HK-2 (cell line): ENCODE measurements at regions not wholly inside any gene's neighbourhood (a gene's known extent, or its start where the extent isn't known, plus 50 kb on each side); places are given as distances from the start of the nearest gene placed in this dataset.
"Not testable (repeated sequence)": the region's sequence is repeated elsewhere in the genome, so short reads cannot be mapped to it uniquely, and the experiment has no call there.

Experiments used
- DNase-seq: peaks from one replicate; pipeline ENCODE4 v3.0.0-alpha.2; 2018; ENCODE audit not compliant: unreplicated experiment

DNA sequence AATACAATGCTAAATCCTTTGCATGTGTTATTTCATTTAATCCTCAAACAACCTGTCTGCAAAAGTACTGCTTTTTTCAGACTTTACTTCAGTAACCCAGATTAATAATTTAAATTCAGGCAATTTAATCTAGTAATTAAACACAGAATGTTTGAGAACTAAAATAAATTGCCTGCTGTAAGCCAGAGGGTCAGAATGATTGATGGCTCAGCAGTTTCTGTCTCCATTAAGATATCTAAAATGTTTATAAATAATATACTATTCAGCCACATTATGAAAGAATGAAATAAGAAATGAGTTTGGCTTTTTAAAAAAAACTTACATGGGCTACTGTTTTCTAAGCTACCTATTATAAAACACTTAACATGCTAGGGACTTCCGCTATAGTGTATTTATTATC is 846.0 kb downstream of the FAM181B start:
- no peak for DNase-seq

DNA sequence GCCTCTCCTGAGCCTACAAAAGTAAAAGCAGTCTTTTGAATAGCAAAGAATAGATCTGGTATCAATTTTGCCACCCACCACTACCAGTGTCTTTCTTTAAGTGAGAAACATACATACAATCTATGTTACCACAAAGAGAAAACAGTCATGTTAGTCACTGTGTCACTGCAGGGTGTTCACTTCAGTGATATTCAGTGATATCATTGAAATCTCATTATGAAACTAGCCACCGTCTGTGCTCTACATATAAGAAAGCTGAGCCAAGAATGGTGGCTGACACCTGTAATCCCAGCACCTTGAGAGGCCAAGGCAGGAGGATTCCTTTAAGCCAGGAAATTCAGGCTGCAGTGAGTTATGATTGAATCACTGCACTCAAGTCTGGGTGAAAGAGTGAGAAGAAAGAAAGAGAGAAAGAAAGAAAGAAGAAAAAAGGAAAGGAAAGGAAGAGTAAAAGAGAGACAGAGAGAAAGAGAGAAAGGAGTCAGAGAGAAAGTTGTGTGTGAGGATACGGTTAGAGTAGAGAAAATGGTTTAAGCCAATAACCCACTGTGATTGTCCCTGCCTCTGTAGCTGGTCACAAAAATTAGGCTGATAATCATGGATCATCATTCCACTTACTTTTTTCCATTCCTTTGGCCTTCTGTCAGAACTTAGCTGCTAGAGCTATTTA is 847.1 kb downstream of the FAM181B start:
- no peak for DNase-seq

DNA sequence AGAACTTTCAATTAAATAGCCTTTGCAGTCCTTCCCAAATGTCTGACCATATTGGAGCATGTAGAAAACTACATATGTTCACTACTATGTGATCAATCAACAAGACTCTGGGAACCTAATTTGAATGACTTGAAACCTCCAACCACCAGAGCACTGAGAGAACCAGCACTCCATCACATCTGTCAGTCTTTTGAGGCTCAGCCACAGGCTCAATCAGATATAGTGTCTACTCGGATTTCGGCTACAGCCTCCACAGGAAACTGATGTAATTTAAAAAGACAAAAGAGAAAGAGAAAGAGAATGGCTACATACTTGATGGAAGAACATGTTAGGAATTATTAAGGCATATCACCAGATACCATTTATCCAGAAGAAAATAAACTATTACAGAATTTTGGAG is 859.0 kb downstream of the FAM181B start:
- DNase-seq, result no peak

DNA sequence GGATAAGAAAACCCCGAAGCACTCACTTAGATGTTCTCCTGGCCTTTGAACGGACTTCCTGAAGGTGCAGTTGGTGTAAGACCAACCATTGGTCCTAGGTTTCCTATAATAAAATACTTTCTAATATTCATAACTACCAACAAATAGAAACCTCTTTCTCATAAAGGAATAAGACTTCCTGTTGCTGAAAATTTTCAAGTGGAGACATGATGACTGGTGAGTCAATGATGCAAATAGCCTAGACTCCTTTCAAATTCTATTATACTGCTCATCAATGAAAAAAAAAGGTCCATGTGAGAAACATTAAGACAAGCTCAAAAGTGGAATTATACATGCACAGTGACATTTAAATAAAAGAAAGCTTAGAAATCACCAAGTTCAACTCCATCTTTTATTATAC is 862.8 kb downstream of the FAM181B start:
- DNase-seq, result no peak

DNA sequence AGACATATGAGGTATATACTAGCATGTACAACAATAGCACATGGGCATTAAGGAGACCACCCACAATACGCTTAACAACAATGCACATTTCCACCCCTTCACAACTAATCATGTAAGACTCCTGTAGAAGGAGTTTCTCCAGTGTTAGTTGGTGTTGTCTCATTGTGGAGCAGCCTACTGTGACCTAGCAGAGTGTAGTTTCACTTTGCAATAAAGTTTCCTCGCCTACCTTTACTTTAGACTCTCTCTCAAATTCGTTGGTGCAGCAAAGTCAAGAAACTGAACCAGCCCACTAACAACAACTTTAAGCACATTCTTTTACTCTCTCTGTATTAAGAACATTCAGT is 863.6 kb downstream of the FAM181B start:
- no peak for DNase-seq

DNA sequence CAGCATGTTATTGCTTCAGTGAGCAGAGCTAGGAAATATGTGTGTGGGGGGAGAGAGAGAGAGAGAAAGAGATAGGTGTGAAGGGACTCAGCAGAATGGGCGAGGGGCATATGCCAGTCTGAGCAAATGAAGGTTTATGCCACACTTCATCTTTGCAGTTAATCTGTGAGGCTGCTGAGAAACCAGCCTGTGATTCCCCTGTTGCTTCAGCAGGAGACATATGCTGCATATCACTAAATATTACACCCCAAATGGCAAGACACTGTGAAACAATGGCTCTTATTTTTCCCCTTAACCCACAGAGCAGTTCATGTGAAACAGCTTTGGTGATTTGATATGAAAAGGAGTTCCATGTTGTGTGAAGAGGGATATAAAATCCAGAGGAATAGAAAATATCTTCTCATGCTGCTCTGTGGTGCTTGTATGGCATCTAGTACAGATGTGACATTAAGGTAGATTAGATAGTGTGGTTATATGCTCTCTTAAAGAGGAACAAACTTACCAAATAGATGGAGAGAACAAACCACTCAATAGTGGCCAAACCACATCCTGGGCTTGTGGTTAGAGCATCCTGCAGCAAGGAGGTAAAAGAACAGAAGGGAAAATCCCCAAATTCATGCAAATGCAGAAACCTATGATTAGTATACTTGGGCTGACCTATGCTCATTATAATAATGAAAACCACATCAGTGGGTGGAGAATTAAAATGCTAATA is 864.2 kb downstream of the FAM181B start:
- no peak for DNase-seq

DNA sequence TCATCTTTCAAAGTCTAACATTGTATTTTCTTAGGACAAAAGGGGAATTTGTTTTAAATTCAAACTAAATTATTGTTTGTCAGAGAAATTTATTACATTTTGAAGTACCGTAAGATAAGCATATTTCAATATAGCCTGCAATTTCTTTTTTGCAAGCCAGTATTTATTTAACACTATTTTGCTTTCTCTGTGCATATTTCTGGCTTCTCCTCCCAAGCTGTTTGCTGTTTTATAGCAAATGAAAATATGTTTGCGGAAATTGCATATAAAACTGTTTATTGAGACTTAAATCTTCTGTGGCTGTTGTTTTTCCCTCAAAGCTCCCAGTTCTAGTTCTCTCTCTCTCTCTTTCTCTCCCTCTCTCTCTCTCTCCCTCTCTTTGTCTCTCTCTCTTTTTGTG is 866.8 kb downstream of the FAM181B start:
- DNase-seq, result no peak

DNA sequence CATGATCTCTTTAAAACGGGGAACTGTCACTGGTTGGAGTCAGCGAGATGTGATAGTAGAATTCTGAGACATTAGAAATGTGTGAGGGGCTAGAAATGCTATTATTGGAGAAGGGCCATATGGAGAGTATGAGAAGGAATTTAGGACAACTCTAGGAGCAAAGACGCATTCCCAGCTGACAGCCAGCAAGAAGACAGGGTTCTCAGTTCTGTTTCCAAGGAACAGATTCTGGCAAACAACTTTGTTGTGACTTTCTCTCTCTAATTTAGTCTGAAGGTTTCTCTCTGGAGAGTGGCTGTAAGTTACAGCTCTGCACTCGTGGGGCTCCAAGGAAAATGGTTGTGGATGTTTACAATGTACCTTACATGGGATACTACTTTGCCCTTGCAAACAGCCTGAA is 876.3 kb downstream of the FAM181B start:
- no peak for DNase-seq

DNA sequence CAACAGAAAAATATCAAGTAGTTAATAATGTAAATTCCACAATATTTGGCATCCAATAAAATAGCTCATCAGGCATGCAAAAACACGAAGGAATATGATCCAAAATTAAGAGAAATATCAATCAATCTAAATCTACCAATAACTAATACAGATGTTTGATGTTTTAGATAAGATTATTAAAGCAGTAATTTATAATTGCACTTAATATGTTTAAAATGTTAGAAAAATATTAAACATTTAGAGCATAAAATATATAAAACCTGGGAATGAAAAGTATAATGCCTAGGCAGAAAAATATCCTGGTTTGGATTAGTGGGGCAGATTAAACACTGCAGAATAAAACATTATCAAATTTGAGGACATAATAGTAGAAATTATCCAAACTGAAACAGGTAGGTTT is 879.9 kb downstream of the FAM181B start:
- DNase-seq, result no peak

DNA sequence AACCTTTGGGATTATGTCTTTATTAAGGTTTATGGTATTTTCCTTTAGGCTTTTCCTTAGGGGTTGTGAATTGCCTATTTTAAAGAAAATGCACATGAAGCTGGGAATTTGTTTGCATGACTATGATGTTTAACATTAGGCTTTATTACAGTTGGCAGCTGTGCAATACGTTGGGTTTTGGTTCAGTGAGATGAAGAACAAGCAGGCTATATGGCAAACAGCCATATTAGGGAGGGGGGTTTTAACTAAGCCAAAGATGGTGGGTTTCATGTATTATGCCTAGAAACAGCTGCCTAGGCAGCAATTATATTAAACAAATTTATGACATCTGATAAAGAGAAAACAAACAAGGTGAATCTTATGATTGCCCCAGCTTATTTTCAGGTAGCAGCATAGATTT is 880.8 kb downstream of the FAM181B start:
- DNase-seq, result no peak

DNA sequence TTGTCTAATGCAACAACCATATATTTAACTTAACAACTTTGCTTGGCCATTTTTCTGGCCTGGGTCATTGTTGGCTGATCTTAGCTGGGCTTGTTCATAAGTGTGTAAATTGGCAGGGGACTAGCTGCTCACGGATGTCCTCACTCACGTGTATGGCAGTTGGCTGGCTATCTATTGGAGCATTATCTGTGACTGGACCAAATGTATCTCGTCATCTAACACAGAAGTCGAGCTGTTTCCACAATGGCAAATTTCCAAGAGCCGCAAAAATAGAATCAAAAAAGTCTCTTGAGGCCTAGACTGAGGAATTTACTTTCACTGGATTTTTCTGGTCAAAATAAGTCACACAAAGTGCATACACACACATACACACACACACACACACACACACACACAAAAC is 893.3 kb downstream of the FAM181B start:
- DNase-seq, result no peak

DNA sequence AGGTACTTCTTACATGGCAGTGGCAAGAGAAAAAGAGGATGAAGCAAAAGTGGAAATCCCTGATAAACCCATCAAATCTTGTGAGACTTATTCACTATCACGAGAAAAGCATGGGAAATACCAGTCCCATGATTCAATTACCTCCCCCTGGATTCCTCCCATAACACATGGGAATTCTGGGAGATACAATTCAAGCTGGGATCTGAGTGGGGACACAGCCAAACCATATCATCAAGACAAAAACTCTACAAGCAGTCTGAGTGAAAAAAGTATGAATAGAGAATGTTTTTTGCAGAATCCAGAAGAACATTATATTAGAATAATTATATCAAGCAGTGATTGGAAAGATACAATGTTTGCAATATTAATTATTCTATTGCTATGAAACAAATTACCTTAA is 893.7 kb downstream of the FAM181B start:
- no peak for DNase-seq

DNA sequence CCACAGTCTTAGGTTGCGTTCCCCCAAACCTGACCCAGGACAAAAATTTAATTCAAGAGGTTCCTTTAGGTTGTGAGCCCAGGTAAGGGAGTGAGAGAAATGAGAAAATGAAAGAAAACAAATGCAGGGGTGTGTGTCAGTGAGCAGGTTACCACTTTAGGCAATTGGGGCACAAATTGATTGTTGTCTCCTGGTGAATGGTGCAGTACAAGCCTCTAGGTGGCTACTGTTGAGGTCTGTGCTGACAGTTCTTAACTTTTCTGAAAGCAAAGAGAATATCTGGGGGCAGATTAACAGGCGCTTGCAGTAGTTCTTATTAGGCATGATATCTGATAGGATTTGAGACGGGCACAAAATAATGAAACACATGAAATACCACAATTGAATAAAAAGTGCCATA is 894.6 kb downstream of the FAM181B start:
- no peak for DNase-seq

DNA sequence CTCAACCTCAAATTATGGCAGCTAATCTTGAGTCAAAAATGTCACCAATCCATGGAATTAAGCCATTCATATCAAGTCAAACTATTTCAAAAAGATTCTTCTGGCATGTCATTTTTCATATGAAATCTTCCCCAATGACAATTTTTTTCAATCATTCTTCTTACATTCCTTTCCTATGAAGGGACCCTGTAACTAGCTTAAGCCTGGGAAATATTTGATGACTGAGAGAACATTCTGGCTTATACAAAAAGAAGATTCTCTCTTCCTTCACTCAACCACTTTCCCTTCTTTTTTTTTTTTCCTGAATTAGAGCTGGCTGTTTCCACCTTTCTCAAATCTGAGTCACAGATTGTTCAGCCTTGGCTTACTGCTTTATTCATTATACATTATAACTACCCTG is 903.7 kb downstream of the FAM181B start:
- DNase-seq, result no peak

DNA sequence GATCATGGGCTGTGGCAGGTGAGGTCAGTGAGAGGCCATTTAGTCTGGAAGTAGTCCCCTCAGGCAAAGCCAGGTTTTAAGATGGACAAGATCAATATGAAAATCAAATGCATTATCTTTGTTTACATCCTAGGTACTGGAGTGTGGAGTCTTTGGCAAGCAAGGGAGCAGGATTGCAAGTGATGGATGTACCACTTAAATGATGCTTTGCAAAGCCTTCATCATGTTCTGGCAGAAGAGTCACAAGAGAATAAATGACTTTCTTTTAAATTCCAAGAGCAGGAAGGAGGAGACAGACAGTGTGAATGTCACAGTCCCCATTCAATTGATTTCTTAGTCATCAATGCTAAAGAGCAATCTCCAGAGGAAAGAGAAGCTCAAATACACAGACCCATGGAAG is 908.3 kb downstream of the FAM181B start:
- no peak for DNase-seq

DNA sequence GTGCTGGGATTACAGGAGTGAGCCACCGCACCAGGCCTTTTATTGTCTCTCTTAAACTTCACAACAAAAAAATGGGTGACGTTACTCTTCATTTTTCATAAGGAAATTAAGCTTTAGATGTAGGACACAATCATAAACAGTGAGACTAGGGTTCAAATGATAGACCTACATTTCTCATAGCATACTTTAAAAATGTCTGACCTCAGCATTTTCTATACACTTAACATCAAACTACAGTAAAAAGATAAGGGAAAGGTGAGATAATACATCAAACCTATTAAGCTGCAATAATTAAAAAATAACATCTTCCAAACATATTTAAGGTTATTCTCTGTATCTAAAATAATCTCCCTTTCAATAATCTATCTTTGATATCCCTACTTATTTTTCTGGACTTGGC is 914.2 kb downstream of the FAM181B start:
- DNase-seq, result no peak

DNA sequence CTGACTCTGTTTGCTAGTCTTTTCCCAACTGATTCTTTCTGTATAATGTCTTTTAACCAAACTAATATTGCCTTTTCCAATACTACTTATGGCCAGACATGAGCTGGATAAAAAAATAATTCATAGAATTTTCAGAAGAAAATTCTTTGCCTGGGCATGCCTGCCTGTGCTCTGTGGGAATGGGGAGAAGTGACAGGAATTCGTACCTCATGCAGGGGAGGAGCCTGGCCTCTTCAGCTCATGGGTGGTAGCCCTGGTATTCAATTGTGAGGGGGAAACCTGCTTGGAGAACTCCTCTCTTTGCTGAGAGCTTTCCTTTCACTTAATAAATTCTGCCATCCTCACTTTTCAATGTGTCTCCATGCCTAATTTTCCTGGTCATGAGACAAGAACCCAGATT is 928.8 kb downstream of the FAM181B start:
- DNase-seq, result no peak

DNA sequence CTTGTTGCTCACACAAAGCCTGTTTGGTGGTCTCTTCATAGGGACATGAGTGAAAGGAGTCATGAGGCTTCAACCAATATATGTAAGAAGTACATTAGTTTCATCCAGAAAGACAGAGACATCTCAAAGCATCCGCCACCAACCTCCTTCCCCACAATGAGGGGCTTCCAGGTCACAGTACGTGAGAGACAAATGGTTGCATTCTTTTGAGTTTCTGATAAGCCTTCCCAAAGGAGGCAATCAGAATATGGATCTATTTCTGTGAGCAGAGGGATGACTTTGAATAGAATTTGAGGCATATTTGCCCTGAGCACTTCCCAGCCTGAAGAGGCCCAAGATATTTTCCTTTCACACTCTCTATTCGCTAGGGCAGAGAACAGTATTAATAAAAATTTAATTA is 931.1 kb downstream of the FAM181B start:
- no peak for DNase-seq

DNA sequence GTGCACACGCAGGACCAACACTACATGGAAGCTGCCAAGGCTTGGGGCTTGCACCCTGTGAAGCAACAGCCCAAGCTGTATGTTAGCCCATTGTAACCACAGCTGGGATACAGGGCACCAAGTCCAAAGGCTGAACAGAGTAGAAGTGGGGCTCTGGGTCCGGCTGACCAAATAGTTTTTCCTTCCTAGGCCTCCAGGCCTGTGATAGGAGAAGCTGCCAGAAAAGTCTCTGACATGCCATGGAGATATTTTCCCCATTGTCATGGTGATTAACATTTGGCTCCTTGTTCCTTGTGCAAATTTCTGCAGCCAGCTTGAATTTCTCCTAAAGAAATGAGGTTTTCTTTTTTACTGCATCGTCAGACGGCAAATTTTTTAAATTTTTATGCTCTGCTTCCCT is 941.2 kb downstream of the FAM181B start:
- DNase-seq, result no peak

DNA sequence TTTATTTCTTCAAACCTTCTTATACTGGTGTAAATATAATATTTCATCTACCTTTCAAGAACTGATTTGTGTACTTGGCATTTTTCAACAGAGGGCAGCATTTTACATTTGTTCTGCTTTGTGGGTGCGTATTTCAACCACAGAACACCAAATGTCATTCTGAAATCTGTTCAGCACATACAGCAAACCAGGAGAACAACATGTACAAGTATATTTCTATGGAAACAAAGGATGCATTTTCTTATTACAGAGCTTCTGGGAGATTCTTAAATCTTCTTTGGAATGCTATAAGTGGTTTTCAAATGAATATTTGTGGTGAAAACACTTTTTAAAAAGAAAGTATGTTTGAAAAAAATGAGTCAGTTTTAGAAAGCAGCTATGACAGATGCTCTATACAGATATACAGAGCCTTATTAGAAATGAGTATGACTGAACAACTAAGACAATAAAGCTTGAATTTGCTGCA is 946.0 kb downstream of the FAM181B start:
- no peak for DNase-seq

DNA sequence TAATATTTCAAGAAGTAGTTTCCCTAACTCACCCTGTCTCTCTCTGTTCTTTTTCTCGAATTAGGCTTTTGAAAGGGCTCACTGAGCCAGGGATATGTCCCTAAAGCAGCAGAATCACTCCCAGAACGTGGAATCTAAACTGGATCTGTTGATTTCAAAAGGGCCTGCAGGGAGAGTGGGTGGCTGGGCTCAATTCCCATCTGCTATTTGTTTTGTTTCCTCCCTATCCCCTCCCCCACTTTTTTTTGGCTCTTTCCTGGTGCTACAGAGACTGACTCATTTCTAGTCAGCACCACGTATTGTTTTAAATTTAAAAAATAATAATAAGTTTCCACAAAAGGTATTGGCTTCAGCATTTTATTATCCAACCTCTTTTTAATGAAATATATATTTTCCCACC is 961.5 kb downstream of the FAM181B start:
- no peak for DNase-seq

DNA sequence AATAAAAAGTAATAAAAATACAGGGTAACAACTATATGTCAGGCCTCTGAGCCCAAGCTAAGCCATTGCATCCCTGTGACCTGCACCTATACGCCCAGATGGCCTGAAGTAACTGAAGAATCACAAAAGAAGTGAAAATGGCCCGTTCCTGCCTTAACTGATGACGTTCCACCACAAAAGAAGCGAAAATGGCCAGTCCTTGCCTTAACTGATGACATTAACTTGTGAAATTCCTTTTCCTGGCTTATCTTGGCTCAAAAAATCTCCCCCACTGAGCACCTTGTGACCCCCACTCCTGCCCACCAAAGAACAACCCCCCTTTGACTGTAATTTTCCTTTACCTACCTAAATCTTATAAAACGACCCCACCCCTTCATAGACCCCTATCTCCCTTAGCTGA is 963.8 kb downstream of the FAM181B start:
- DNase-seq, result not testable (repeated sequence)

DNA sequence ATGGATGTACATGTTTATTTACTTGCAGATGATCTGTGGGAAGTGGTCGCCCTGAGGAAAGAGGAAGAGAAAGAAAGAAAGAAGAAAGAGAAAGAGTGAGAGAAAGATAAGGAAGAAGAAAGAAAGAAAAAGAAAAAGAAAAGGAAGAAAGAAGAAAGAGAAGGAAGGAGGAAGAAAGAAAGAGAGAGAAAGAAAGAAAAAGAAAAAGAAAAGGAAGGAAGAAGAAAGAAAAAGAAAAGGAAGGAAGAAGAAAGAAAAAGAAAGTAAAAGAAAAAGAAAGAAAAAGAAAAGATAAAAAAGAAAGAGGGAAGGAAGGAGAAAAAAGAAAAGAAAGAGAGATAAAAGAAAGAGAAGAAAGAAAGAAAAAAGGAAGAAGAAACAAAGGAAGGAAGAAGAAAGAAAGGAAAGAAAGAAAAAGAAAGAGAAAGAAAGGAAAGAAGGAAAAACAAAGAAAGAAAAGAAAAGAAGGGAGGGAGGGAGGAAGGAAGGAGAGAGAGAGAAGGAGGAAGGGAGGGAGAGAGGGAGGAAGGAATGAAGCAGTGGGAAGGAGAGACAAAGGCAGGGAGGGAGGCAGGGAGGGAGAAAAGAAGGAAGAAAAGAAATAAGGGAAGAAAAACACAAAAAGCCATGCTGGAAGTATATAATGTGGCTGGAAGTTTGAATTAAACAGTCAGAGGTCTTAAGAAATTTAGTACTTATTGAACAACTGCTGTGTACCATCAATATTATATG is 976.6 kb downstream of the FAM181B start:
- DNase-seq, result no peak
